ENCODE measurements at regions not wholly inside any gene's neighbourhood (a gene's known extent, or its start where the extent isn't known, plus 50 kb on each side); places are given as distances from the start of the nearest gene placed in this dataset.
"Not testable (repeated sequence)": the region's sequence is repeated elsewhere in the genome, so short reads cannot be mapped to it uniquely, and the experiment has no call there.

- no peak for DNase-seq (ENCODE audit: low spot score)
These were observed 91.9 kb downstream of the FCRL5 start for GRCh38 chr1:157460381-157460780.

GRCh38 chr1:157457279-157457678 lies 95.0 kb downstream of the FCRL5 start:
- no peak for DNase-seq (ENCODE audit: low spot score)

- DNase-seq (ENCODE audit: low spot score) = no peak
These were observed 97.0 kb downstream of the FCRL5 start for GRCh38 chr1:157455318-157455717.

- no peak for DNase-seq (ENCODE audit: low spot score)
These were observed 102.2 kb downstream of the FCRL5 start for GRCh38 chr1:157450106-157450505.

- DNase-seq (ENCODE audit: low spot score) = no peak
These were observed 103.7 kb downstream of the FCRL5 start for GRCh38 chr1:157448636-157449035.

- not testable (repeated sequence) for DNase-seq (ENCODE audit: low spot score)
These were observed 106.0 kb downstream of the FCRL5 start for GRCh38 chr1:157446356-157446755.

- DNase-seq (ENCODE audit: low spot score) = not testable (repeated sequence)
These were observed 106.6 kb downstream of the FCRL5 start for GRCh38 chr1:157445616-157446140.

GRCh38 chr1:157442065-157442464 lies 110.2 kb downstream of the FCRL5 start:
- no peak for DNase-seq (ENCODE audit: low spot score)

GRCh38 chr1:157439302-157439954 lies 112.9 kb downstream of the FCRL5 start:
- no peak for DNase-seq (ENCODE audit: low spot score)

GRCh38 chr1:157438613-157439012 lies 113.7 kb downstream of the FCRL5 start:
- DNase-seq (ENCODE audit: low spot score) = peak; percentile 51

GRCh38 chr1:157438146-157438545 lies 114.2 kb downstream of the FCRL5 start:
- DNase-seq (ENCODE audit: low spot score) = no peak

- DNase-seq (ENCODE audit: low spot score) = no peak
These were observed 115.0 kb downstream of the FCRL5 start for GRCh38 chr1:157437296-157437695.

GRCh38 chr1:157431751-157432150 lies 120.6 kb downstream of the FCRL5 start:
- DNase-seq (ENCODE audit: low spot score) = no peak

- DNase-seq (ENCODE audit: low spot score) = peak; percentile 91
These were observed 122.6 kb downstream of the FCRL5 start for GRCh38 chr1:157429601-157430240.

GRCh38 chr1:157423764-157424163 lies 128.6 kb downstream of the FCRL5 start:
- not testable (repeated sequence) for DNase-seq (ENCODE audit: low spot score)

GRCh38 chr1:157419845-157420542 lies 132.3 kb downstream of the FCRL5 start:
- no peak for DNase-seq (ENCODE audit: low spot score)

GRCh38 chr1:157418659-157419058 lies 133.7 kb downstream of the FCRL5 start:
- DNase-seq (ENCODE audit: low spot score) = no peak

- no peak for DNase-seq (ENCODE audit: low spot score)
These were observed 134.1 kb downstream of the FCRL5 start for GRCh38 chr1:157418231-157418630.

GRCh38 chr1:157415661-157416060 lies 136.7 kb downstream of the FCRL5 start:
- no peak for DNase-seq (ENCODE audit: low spot score)

GRCh38 chr1:157412308-157412707 lies 140.0 kb downstream of the FCRL5 start:
- DNase-seq (ENCODE audit: low spot score) = no peak

GRCh38 chr1:157411769-157412168 lies 140.5 kb downstream of the FCRL5 start:
- DNase-seq (ENCODE audit: low spot score) = no peak

GRCh38 chr1:157411064-157411463 lies 141.3 kb downstream of the FCRL5 start:
- no peak for DNase-seq (ENCODE audit: low spot score)

GRCh38 chr1:157410457-157410856 lies 141.9 kb downstream of the FCRL5 start:
- DNase-seq (ENCODE audit: low spot score) = no peak
